AG10803 (cell line): ENCODE measurements at regions not wholly inside any gene's neighbourhood (a gene's known extent, or its start where the extent isn't known, plus 50 kb on each side); places are given as distances from the start of the nearest gene placed in this dataset.

Experiments
- DNase-seq: peaks from one replicate; pipeline ENCODE4 v3.0.0; 2010; ENCODE audit warnings: low read depth
- H3K4me3 ChIP-seq: 2 replicates; pipeline ENCODE4 v1.5.1; 2011; ENCODE audit warnings: mild to moderate bottlenecking, low read length, control low read depth
- TF ChIP-seq, protein P1 (sequence below): conservative IDR thresholded peaks from 2 replicates; pipeline ENCODE4 v1.5.1; 2011; ENCODE audit warnings: mild to moderate bottlenecking, low read length, control low read depth, inconsistent platforms

DNA sequence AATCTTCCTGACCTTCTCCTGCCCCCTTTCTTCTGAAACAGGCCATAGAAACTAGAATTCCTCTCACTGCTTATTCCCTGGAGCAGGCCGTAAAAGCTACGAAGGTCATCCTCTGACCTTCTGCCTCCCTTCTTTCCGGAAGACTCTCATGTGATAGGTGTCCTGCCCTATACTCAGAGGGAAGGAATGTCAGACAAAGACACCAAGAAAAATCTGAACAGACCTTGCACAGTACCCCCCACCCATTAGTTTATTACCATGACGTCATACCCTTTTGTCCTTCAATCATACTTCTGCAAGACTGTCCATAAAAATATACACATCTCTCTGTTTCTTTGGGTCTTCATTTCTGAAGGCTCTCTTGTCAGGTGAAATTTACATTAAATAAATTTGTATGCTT lies 1523.9 kb downstream of the RPA4 start:
- DNase-seq, result no peak
- no peak overlapping the region for H3K4me3 ChIP-seq
- TF ChIP-seq, protein P1, sequence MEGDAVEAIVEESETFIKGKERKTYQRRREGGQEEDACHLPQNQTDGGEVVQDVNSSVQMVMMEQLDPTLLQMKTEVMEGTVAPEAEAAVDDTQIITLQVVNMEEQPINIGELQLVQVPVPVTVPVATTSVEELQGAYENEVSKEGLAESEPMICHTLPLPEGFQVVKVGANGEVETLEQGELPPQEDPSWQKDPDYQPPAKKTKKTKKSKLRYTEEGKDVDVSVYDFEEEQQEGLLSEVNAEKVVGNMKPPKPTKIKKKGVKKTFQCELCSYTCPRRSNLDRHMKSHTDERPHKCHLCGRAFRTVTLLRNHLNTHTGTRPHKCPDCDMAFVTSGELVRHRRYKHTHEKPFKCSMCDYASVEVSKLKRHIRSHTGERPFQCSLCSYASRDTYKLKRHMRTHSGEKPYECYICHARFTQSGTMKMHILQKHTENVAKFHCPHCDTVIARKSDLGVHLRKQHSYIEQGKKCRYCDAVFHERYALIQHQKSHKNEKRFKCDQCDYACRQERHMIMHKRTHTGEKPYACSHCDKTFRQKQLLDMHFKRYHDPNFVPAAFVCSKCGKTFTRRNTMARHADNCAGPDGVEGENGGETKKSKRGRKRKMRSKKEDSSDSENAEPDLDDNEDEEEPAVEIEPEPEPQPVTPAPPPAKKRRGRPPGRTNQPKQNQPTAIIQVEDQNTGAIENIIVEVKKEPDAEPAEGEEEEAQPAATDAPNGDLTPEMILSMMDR, result no peak

DNA sequence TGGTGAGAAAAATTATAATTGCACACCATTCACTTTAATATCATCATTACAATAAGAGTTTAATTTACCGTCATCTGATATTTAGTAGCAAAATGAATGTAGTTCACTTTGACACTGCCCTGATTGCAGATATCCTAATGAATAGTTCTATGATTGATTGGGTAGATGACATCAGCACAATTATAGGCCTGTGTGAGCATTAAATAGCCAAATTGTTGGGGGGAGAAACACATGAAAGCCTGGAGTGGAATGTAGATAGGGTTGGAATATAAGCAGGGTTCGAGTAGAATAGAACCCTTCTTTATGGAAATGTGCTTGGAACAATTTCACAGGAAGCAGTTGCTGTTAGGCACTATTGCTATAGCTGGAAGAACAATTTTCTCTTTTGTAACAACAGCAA lies 1526.2 kb downstream of the RPA4 start:
- TF ChIP-seq, protein P1, result no peak
- no peak overlapping the region for H3K4me3 ChIP-seq
- DNase-seq, result no peak

DNA sequence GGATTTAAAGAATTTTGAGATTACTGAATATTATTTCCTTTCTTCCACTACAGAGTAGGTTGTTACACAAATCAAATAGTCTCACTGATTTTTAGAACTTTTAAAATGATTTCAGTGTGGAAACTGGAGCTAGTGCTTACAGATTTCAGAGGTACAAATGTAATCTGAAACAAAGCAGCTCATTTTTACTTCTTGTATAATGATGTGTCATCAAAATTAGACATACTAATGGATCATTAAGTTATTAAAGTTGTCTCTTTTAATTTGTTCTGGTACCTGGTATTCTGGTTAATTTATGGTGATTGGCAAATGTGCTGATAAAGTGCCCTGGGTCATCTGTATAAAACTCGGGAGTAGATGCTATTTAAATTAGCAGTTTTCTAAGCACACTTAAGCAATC lies 1528.3 kb downstream of the RPA4 start:
- no peak overlapping the region for H3K4me3 ChIP-seq
- no peak for DNase-seq
- TF ChIP-seq, protein P1, result no peak

DNA sequence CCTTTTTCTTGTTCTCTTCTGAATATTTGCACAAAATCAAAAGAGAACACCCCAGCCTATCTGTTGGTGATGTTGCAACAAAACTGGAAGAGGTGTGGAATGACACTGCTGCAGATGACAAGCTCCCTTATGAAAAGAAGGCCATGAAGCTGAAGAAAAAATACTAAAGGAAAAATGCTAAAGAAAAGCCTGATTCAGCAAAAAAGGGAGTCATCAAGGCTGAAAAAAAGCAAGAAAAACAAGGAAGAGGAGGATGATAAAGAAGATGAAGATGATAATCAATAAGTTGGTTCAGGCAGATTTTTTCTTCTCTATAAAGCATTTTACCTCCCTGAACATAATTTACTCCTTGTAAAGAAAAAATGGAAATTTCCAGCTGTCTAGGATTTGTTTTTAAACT lies 1538.8 kb downstream of the RPA4 start:
- no peak overlapping the region for H3K4me3 ChIP-seq
- no peak for DNase-seq
- TF ChIP-seq, protein P1, result no peak

DNA sequence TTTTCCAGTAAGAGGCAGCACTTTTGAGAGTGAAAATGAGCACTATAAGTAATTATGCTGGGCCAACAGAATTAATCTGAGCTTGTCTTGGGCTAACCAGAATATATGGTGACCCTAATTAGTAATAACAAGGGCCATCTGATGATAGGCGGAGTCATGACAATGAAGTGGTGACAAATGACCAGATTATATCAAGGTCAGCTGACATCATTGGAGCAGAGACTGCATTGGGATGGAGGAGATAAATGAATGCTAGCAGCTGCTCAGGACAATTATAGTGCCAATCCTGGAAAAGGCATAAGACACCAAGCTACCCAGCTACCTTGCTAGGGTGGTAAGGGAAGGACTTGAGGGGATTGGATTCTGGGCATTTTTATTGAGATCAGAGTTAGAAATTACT lies 1548.7 kb downstream of the RPA4 start:
- TF ChIP-seq, protein P1, result no peak
- DNase-seq, result no peak
- H3K4me3 ChIP-seq, result no peak overlapping the region

DNA sequence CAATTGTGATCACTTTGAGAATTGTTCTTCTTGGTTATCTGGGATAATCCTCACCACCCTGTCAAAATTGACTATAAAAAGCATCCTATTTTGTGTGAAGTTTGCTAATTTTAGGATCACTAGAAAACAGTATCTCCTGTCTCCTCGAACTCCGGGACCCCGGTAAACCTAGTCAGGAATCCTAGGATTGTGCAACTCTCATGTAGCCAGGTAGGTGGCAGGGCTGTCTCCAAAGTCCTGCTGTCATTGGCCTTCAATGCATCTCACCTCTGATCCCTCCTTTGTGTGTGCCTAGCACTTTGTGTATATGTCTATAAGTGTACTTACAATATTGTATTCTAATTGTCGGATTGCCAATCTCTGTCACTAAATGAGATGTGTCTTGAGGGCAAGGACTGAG lies 1564.8 kb downstream of the RPA4 start:
- DNase-seq, result no peak
- TF ChIP-seq, protein P1, result no peak
- H3K4me3 ChIP-seq, result no peak overlapping the region

DNA sequence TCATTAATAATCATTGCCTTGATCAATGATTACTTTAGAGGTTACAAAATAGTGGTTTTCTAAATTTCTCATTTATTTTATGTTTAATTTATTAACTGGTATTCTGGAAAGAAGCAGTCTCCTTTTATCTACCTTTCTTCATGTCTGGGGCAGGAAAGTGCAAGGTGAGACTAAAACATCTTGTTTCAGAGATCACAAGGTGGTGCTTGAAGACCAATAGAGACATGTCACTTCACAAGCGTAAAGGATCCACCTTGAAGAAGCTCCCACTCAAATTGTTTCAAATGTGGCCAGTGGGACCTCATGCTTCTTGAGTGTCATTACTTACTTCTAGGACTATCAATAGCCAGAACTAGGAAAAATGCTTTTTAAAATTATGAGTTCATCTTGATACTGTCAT lies 1568.7 kb downstream of the RPA4 start:
- DNase-seq, result no peak
- H3K4me3 ChIP-seq, result no peak overlapping the region
- TF ChIP-seq, protein P1, result no peak
